Tibial artery (tissue), 4 donors: ENCODE measurements at regions not wholly inside any gene's neighbourhood (a gene's known extent, or its start where the extent isn't known, plus 50 kb on each side); places are given as distances from the start of the nearest gene placed in this dataset.
"Not testable (repeated sequence)": the region's sequence is repeated elsewhere in the genome, so short reads cannot be mapped to it uniquely, and the experiment has no call there.

Experiments used
- DNase-seq, 2 donors: peaks; one replicate each; pipeline ENCODE4 v3.0.0-alpha.2; 2019
- H3K27ac ChIP-seq, 2 donors: fragments of 200-600 bp; sonication (generic) in 1 of 2; 1 replicate in 1 of 2; 2 replicates in 1 of 2; pipeline ENCODE4 v1.5.1; 2018 to 2019; ENCODE audit warnings: mild to moderate bottlenecking in 1 of 2
- H3K27me3 ChIP-seq, 2 donors: fragments of 200-600 bp; sonication (generic) in 1 of 2; one replicate each; pipeline versions ENCODE4 v1.5.1 to v1.6.0; 2016 to 2019
- H3K36me3 ChIP-seq, 3 donors: fragments of 200-600 bp; sonication (generic) in 2 of 3; one replicate each; pipeline ENCODE4 v1.5.1; 2016 to 2019; ENCODE audit warnings: mild to moderate bottlenecking in 2 of 3
- H3K4me1 ChIP-seq, 4 donors: fragments of 200-600 bp; sonication (generic) in 2 of 4; 1 replicate in 3 of 4; 2 replicates in 1 of 4; pipeline ENCODE4 v1.5.1; 2016 to 2019
- H3K4me3 ChIP-seq, 2 donors: fragments of 200-600 bp; sonication (generic) in 1 of 2; 1 replicate in 1 of 2; 2 replicates in 1 of 2; pipeline ENCODE4 v1.5.1; 2018 to 2019; ENCODE audit warnings: mild to moderate bottlenecking in 2 of 2
- H3K9me3 ChIP-seq, 3 donors: fragments of 200-600 bp; sonication (generic) in 1 of 3; one replicate each; pipeline ENCODE4 v1.5.1; 2016 to 2019
- intact Hi-C: fragments of 100-400 bp; cut with DNase I; formaldehyde crosslinking; loops from one replicate; pipeline ENCODE4 v1.15.0; 2023; ENCODE audit warnings: low total_unique reads
- TF ChIP-seq, protein P1 (sequence below), 2 experiments: fragments of 200-600 bp in 1 of 2; fragments of 450-650 bp in 1 of 2; IDR thresholded peaks; one replicate each; pipeline ENCODE4 v1.5.1; 2017 to 2019; ENCODE audit warnings: antibody characterized with exemption in 2 of 2, mild to moderate bottlenecking in 1 of 2, moderate library complexity in 1 of 2

GRCh38 chr17:77037943-77038342, 102.8 kb upstream of the SEC14L1 start:
- Histone ChIP-seq H3K36me3 (no peaks in the 10 kb centered on the region), H3K27ac (no peak overlapping the region), H3K4me1 (peaks cover 0 to 7% (median 0%) of the 10 kb centered on the region in 4 donors), H3K4me3 (no peak overlapping the region), H3K27me3 (peaks cover 0 to 61% of the 10 kb centered on the region in 2 donors), H3K9me3 (no peaks in the 10 kb centered on the region)
- DNase-seq: no peak
- intact Hi-C loops: no loop called here
- TF ChIP-seq, protein P1, sequence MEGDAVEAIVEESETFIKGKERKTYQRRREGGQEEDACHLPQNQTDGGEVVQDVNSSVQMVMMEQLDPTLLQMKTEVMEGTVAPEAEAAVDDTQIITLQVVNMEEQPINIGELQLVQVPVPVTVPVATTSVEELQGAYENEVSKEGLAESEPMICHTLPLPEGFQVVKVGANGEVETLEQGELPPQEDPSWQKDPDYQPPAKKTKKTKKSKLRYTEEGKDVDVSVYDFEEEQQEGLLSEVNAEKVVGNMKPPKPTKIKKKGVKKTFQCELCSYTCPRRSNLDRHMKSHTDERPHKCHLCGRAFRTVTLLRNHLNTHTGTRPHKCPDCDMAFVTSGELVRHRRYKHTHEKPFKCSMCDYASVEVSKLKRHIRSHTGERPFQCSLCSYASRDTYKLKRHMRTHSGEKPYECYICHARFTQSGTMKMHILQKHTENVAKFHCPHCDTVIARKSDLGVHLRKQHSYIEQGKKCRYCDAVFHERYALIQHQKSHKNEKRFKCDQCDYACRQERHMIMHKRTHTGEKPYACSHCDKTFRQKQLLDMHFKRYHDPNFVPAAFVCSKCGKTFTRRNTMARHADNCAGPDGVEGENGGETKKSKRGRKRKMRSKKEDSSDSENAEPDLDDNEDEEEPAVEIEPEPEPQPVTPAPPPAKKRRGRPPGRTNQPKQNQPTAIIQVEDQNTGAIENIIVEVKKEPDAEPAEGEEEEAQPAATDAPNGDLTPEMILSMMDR (IDR thresholded peaks at IDR 0.05): no peak

GRCh38 chr17:77038884-77039555, 101.7 kb upstream of the SEC14L1 start:
- H3K4me3 ChIP-seq: no peak overlapping the region
- peaks cover 0 to 52% of the 10 kb centered on the region in 2 donors for H3K27me3 ChIP-seq
- DNase-seq: no peak
- H3K27ac ChIP-seq: no peak overlapping the region
- TF ChIP-seq, protein P1 (IDR thresholded peaks at IDR 0.05): no peak
- H3K4me1 ChIP-seq: peaks cover 0 to 7% (median 0%) of the 10 kb centered on the region in 4 donors
- intact Hi-C loops: no loop called here
- H3K36me3 ChIP-seq: no peaks in the 10 kb centered on the region
- H3K9me3 ChIP-seq: no peaks in the 10 kb centered on the region

- Histone ChIP-seq H3K4me3 (no peak overlapping the region), H3K36me3 (no peaks in the 10 kb centered on the region), H3K27me3 (peaks cover 0 to 19% of the 10 kb centered on the region in 2 donors), H3K9me3 (no peaks in the 10 kb centered on the region), H3K4me1 (no peaks in the 10 kb centered on the region), H3K27ac (no peak overlapping the region)
- intact Hi-C loops: no loop called here
- TF ChIP-seq, protein P1 (IDR thresholded peaks at IDR 0.05): no peak
- DNase-seq: no peak
Measured at GRCh38 chr17:77042476-77043231, 98.1 kb upstream of the SEC14L1 start.

- Histone ChIP-seq H3K36me3 (no peaks in the 10 kb centered on the region), H3K4me1 (no peaks in the 10 kb centered on the region), H3K9me3 (no peaks in the 10 kb centered on the region), H3K27me3 (peaks cover 0 to 17% of the 10 kb centered on the region in 2 donors), H3K27ac (no peak overlapping the region), H3K4me3 (no peak overlapping the region)
- no peak for DNase-seq
- TF ChIP-seq, protein P1 (IDR thresholded peaks at IDR 0.05): no peak
- intact Hi-C loops: no loop called here
Measured at GRCh38 chr17:77045441-77046041, 95.2 kb upstream of the SEC14L1 start.

- Histone ChIP-seq H3K4me1 (no peaks in the 10 kb centered on the region), H3K27ac (no peak overlapping the region), H3K36me3 (no peaks in the 10 kb centered on the region), H3K9me3 (no peaks in the 10 kb centered on the region), H3K27me3 (peaks cover 0 to 49% of the 10 kb centered on the region in 2 donors), H3K4me3 (no peak overlapping the region)
- intact Hi-C loops: no loop called here
- TF ChIP-seq, protein P1 (IDR thresholded peaks at IDR 0.05): no peak
- DNase-seq: no peak
Measured at GRCh38 chr17:77049440-77049839, 91.3 kb upstream of the SEC14L1 start.

GRCh38 chr17:77050901-77051300, 89.9 kb upstream of the SEC14L1 start:
- H3K4me3 ChIP-seq, intact Hi-C loops, H3K9me3 ChIP-seq, DNase-seq, H3K4me1 ChIP-seq, H3K36me3 ChIP-seq, H3K27ac ChIP-seq: not testable (repeated sequence)
- H3K27me3 ChIP-seq: peaks cover 0 to 64% of the 10 kb centered on the region in 2 donors
